ENCODE measurements at regions not wholly inside any gene's neighbourhood (a gene's known extent, or its start where the extent isn't known, plus 50 kb on each side); places are given as distances from the start of the nearest gene placed in this dataset.
"Not testable (repeated sequence)": the region's sequence is repeated elsewhere in the genome, so short reads cannot be mapped to it uniquely, and the experiment has no call there.

GRCh38 chr2:49861821-49862220 lies 707.5 kb upstream of the FSHR start:
- DNase-seq (ENCODE audit: low spot score) = no peak

- DNase-seq (ENCODE audit: low spot score) = no peak
Observed at GRCh38 chr2:49860834-49861233, 706.5 kb upstream of the FSHR start.

GRCh38 chr2:49860170-49860569 lies 705.9 kb upstream of the FSHR start:
- no peak for DNase-seq (ENCODE audit: low spot score)

GRCh38 chr2:49858657-49859056 lies 704.3 kb upstream of the FSHR start:
- DNase-seq (ENCODE audit: low spot score) = no peak

- no peak for DNase-seq (ENCODE audit: low spot score)
Observed at GRCh38 chr2:49858113-49858490, 703.8 kb upstream of the FSHR start.

GRCh38 chr2:49857371-49858112 lies 703.2 kb upstream of the FSHR start:
- DNase-seq (ENCODE audit: low spot score) = no peak

GRCh38 chr2:49845671-49846070 lies 691.4 kb upstream of the FSHR start:
- DNase-seq (ENCODE audit: low spot score) = no peak

GRCh38 chr2:49845021-49845420 lies 690.7 kb upstream of the FSHR start:
- DNase-seq (ENCODE audit: low spot score) = no peak

- DNase-seq (ENCODE audit: low spot score) = not testable (repeated sequence)
Observed at GRCh38 chr2:49844113-49844512, 689.8 kb upstream of the FSHR start.

GRCh38 chr2:49843314-49843713 lies 689.0 kb upstream of the FSHR start:
- DNase-seq (ENCODE audit: low spot score) = no peak

- DNase-seq (ENCODE audit: low spot score) = no peak
Observed at GRCh38 chr2:49840428-49840975, 686.2 kb upstream of the FSHR start.

GRCh38 chr2:49839818-49840217 lies 685.5 kb upstream of the FSHR start:
- DNase-seq (ENCODE audit: low spot score) = no peak

- no peak for DNase-seq (ENCODE audit: low spot score)
Observed at GRCh38 chr2:49837561-49838293, 683.4 kb upstream of the FSHR start.

GRCh38 chr2:49836017-49836416 lies 681.7 kb upstream of the FSHR start:
- no peak for DNase-seq (ENCODE audit: low spot score)

- DNase-seq (ENCODE audit: low spot score) = no peak
Observed at GRCh38 chr2:49834433-49834832, 680.1 kb upstream of the FSHR start.

GRCh38 chr2:49832555-49832954 lies 678.2 kb upstream of the FSHR start:
- DNase-seq (ENCODE audit: low spot score) = no peak

- no peak for DNase-seq (ENCODE audit: low spot score)
Observed at GRCh38 chr2:49831698-49832367, 677.5 kb upstream of the FSHR start.

- no peak for DNase-seq (ENCODE audit: low spot score)
Observed at GRCh38 chr2:49830846-49831245, 676.5 kb upstream of the FSHR start.

GRCh38 chr2:49827366-49827765 lies 673.1 kb upstream of the FSHR start:
- no peak for DNase-seq (ENCODE audit: low spot score)

GRCh38 chr2:49813208-49813607 lies 658.9 kb upstream of the FSHR start:
- no peak for DNase-seq (ENCODE audit: low spot score)

GRCh38 chr2:49812730-49813129 lies 658.4 kb upstream of the FSHR start:
- DNase-seq (ENCODE audit: low spot score) = no peak

- no peak for DNase-seq (ENCODE audit: low spot score)
Observed at GRCh38 chr2:49811502-49811901, 657.2 kb upstream of the FSHR start.

GRCh38 chr2:49807689-49808088 lies 653.4 kb upstream of the FSHR start:
- no peak for DNase-seq (ENCODE audit: low spot score)
